SH-SY5Y (cell line): ENCODE measurements at regions not wholly inside any gene's neighbourhood (a gene's known extent, or its start where the extent isn't known, plus 50 kb on each side); places are given as distances from the start of the nearest gene placed in this dataset.

Experiments
- GATA2 ChIP-seq: IDR thresholded peaks from 2 replicates; pipeline ENCODE4 v1.6.1; 2011; ENCODE audit warnings: mild to moderate bottlenecking, low read depth, low read length
- GATA3 ChIP-seq: IDR thresholded peaks from 2 replicates; pipeline ENCODE4 v1.6.1; 2011; ENCODE audit warnings: low read depth, mild to moderate bottlenecking, low read length, moderate library complexity

- TF ChIP-seq GATA2 (no peak), GATA3 (no peak)
Measured at GRCh38 chr2:5052905-5053304, 639.3 kb upstream of the SOX11 start.
